SK-N-SH (cell line): ENCODE measurements at regions not wholly inside any gene's neighbourhood (a gene's known extent, or its start where the extent isn't known, plus 50 kb on each side); places are given as distances from the start of the nearest gene placed in this dataset.

Experiments
- CTCF ChIA-PET: fragments of 300-600, 350-600 bp; formaldehyde crosslinking; extraction: SDS; loops from one replicate; lab custom pipeline; 2021; lab: Yijun Ruan, JAX
- POLR2A ChIA-PET: fragments of 350-600 bp; sonication (Branson Sonifier 250); formaldehyde crosslinking; extraction: SDS; loops from one replicate; lab custom pipeline; 2020; ENCODE audit warnings: antibody characterized with exemption, inconsistent platforms; lab: Yijun Ruan, JAX
- DNase-seq: peaks from one replicate; pipeline ENCODE4 v3.0.0; 2012
- H2AFZ ChIP-seq: fragments of 200-600 bp; sonication (generic); 2 replicates; pipeline ENCODE4 v1.8.1; 2016; ENCODE audit warnings: antibody characterized with exemption, mild to moderate bottlenecking, low read depth
- H3F3A ChIP-seq: fragments of 200-600 bp; sonication (generic); replicated peaks from 2 replicates; pipeline ENCODE3; 2016; ENCODE audit warnings: antibody characterized with exemption, mild to moderate bottlenecking; ENCODE audit not compliant: insufficient read depth
- H3K27ac ChIP-seq, 2 experiments: fragments of 200-500 bp in 1 of 2; fragments of 200-600 bp in 1 of 2; sonication (Bioruptor generic) in 1 of 2; sonication (generic), shearing (Covaris generic) in 1 of 2; 2 replicates each; pipeline versions ENCODE4 v1.5.1 to v1.6.1; 2014 to 2016; ENCODE audit warnings: low read depth in 2 of 2, inconsistent platforms in 1 of 2, low read length in 1 of 2, mild to moderate bottlenecking in 1 of 2, mixed read lengths in 1 of 2
- H3K27me3 ChIP-seq: fragments of 200-600 bp; sonication (generic), shearing (Covaris generic); 2 replicates; pipeline ENCODE4 v1.6.1; 2016; ENCODE audit warnings: mixed run types; ENCODE audit not compliant: insufficient read depth
- H3K36me3 ChIP-seq, 2 experiments: fragments of 200-500 bp in 1 of 2; fragments of 200-600 bp in 1 of 2; sonication (Bioruptor generic) in 1 of 2; sonication (generic) in 1 of 2; replicated peaks in 1 of 2; 2 replicates each; pipeline versions ENCODE3 to v1.5.1; 2014 to 2016; ENCODE audit warnings: low read length in 1 of 2, mild to moderate bottlenecking in 1 of 2; ENCODE audit not compliant: insufficient read depth in 2 of 2, control insufficient read depth in 1 of 2
- H3K4me1 ChIP-seq, 2 experiments: fragments of 200-500 bp in 1 of 2; fragments of 200-600 bp in 1 of 2; sonication (Bioruptor generic) in 1 of 2; sonication (generic), shearing (Covaris generic) in 1 of 2; 2 replicates each; pipeline versions ENCODE4 v1.5.1 to v1.6.1; 2014 to 2016; ENCODE audit warnings: low read depth in 1 of 2, low read length in 1 of 2, mixed run types in 1 of 2; ENCODE audit not compliant: insufficient read depth in 2 of 2, control insufficient read depth in 1 of 2
- H3K4me2 ChIP-seq: fragments of 200-600 bp; sonication (generic), shearing (Covaris generic); 2 replicates; pipeline ENCODE4 v1.6.1; 2017; ENCODE audit warnings: mixed run types
- H3K4me3 ChIP-seq, 2 experiments: fragments of 200-500 bp in 1 of 2; fragments of 200-600 bp in 1 of 2; sonication (Bioruptor generic) in 1 of 2; sonication (generic), shearing (Covaris generic) in 1 of 2; 2 replicates each; pipeline versions ENCODE4 v1.5.1 to v1.8.1; 2014 to 2016; ENCODE audit warnings: low read depth in 2 of 2, inconsistent platforms in 1 of 2, low read length in 1 of 2, mild to moderate bottlenecking in 1 of 2, mixed read lengths in 1 of 2, moderate library complexity in 1 of 2
- H3K79me2 ChIP-seq: fragments of 200-600 bp; sonication (generic); 2 replicates; pipeline ENCODE4 v1.8.1; 2017; ENCODE audit warnings: mild to moderate bottlenecking; ENCODE audit not compliant: insufficient read depth
- H3K9ac ChIP-seq: fragments of 200-600 bp; sonication (generic); 2 replicates; pipeline ENCODE4 v1.6.1; 2017; ENCODE audit warnings: mixed run types
- H3K9me2 ChIP-seq: fragments of 200-600 bp; sonication (generic); 2 replicates; pipeline ENCODE4 v1.6.1; 2017; ENCODE audit warnings: mixed run types
- H3K9me3 ChIP-seq: fragments of 200-600 bp; sonication (generic); 2 replicates; pipeline ENCODE4 v1.6.1; 2017; ENCODE audit warnings: mixed run types, mild to moderate bottlenecking, moderate library complexity
- H4K20me1 ChIP-seq: fragments of 200-600 bp; sonication (generic); 2 replicates; pipeline ENCODE4 v1.6.1; 2017; ENCODE audit warnings: mild to moderate bottlenecking, mixed run types; ENCODE audit not compliant: insufficient read depth
- CHD2 ChIP-seq: fragments of 150-350 bp; IDR thresholded peaks from 2 replicates; pipeline ENCODE4 v1.6.1; 2018; ENCODE audit warnings: low read length; ENCODE audit not compliant: partially characterized antibody
- ELF1 ChIP-seq: IDR thresholded peaks from 2 replicates; pipeline ENCODE4 v1.4.0; 2012
- EZH2phosphoT487 ChIP-seq: fragments of 200-600 bp; sonication (generic); IDR thresholded peaks from 2 replicates; pipeline ENCODE4 v1.6.1; 2017; ENCODE audit warnings: low read depth, mixed run types, mild to moderate bottlenecking, antibody characterized with exemption, moderate library complexity, borderline replicate concordance
- GATA2 ChIP-seq: sonication (generic); formaldehyde crosslinking; IDR thresholded peaks from 2 replicates; pipeline ENCODE4 v1.5.0; 2020; ENCODE audit warnings: mild to moderate bottlenecking, missing genetic modification reagents
- JUND ChIP-seq: IDR thresholded peaks from 2 replicates; pipeline ENCODE4 v1.4.0; 2012
- MXI1 ChIP-seq: IDR thresholded peaks from 2 replicates; pipeline ENCODE4 v1.6.1; 2012; ENCODE audit warnings: mild to moderate bottlenecking, low read depth, low read length, improper control_type of control experiment
- NRF1 ChIP-seq: IDR thresholded peaks from 2 replicates; pipeline ENCODE4 v1.6.1; 2012; ENCODE audit warnings: low read depth, mild to moderate bottlenecking, low read length
- RCOR1 ChIP-seq: fragments of 150-350 bp; IDR thresholded peaks from 2 replicates; pipeline ENCODE4 v1.6.1; 2017; ENCODE audit warnings: antibody characterized with exemption, low read length
- RXRA ChIP-seq: IDR thresholded peaks from 2 replicates; pipeline ENCODE4 v1.4.0; 2012; ENCODE audit warnings: low read depth, mild to moderate bottlenecking, borderline replicate concordance
- TAF1 ChIP-seq: IDR thresholded peaks from 2 replicates; pipeline ENCODE4 v1.6.1; 2012; ENCODE audit warnings: low read depth, mild to moderate bottlenecking, low read length, moderate library complexity, borderline replicate concordance
- TCF12 ChIP-seq: IDR thresholded peaks from 2 replicates; pipeline ENCODE4 v1.4.0; 2012
- TEAD4 ChIP-seq: IDR thresholded peaks from 2 replicates; pipeline ENCODE4 v1.4.0; 2012; ENCODE audit warnings: mild to moderate bottlenecking, borderline replicate concordance; ENCODE audit not compliant: insufficient read depth
- TF ChIP-seq, protein P1 (sequence below): fragments of 150-350 bp; IDR thresholded peaks from 2 replicates; pipeline ENCODE4 v1.6.1; 2016; ENCODE audit warnings: mild to moderate bottlenecking, low read depth, low read length
- TF ChIP-seq, protein P2 (sequence below): IDR thresholded peaks from 2 replicates; pipeline ENCODE4 v1.6.1; 2012; ENCODE audit warnings: mild to moderate bottlenecking, low read depth, low read length, moderate library complexity
- TF ChIP-seq, protein P3 (sequence below): IDR thresholded peaks from 2 replicates; pipeline ENCODE4 v1.4.0; 2012; ENCODE audit warnings: low read depth, borderline replicate concordance
- TF ChIP-seq, protein P4 (sequence below): IDR thresholded peaks from 2 replicates; pipeline ENCODE4 v1.4.0; 2012; ENCODE audit warnings: low read depth, borderline replicate concordance

DNA sequence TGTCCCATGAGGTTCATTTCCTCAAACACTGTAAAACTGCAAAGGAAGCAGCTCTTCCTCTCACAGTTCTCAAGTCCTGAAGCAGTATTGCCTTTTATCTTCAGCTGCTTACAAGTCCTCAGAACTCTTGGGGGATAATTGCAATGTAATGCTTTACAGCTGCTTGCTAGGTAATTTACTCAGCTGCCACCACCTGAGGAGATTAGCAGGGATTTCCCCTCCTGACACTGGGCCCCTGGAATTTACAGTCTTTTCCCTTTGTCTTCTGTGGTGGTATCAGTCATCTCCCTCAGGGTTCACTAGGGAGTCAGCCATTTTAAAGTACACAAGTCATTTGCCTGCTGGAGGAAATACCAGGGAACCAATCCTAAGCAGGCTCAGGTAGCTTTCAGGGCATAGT is 754.3 kb upstream of the GRAMD2B start:
- Histone ChIP-seq H3K27me3 (no peaks in the 10 kb centered on the region), H3F3A (no peaks in the 10 kb centered on the region), H2AFZ (no peak overlapping the region), H3K36me3 (no peaks in the 10 kb centered on the region), H3K9me3 (no peaks in the 10 kb centered on the region), H4K20me1 (no peaks in the 10 kb centered on the region), H3K79me2 (no peaks in the 10 kb centered on the region), H3K9me2 (no peaks in the 10 kb centered on the region), H3K4me1 (no peaks in the 10 kb centered on the region), H3K4me3 (no peak overlapping the region), H3K27ac (no peak overlapping the region), H3K4me2 (no peak overlapping the region), H3K9ac (no peak overlapping the region)
- ChIA-PET POLR2A (no interaction called here), CTCF (no interaction called here)
- no peak for DNase-seq
- TF ChIP-seq, protein P1, sequence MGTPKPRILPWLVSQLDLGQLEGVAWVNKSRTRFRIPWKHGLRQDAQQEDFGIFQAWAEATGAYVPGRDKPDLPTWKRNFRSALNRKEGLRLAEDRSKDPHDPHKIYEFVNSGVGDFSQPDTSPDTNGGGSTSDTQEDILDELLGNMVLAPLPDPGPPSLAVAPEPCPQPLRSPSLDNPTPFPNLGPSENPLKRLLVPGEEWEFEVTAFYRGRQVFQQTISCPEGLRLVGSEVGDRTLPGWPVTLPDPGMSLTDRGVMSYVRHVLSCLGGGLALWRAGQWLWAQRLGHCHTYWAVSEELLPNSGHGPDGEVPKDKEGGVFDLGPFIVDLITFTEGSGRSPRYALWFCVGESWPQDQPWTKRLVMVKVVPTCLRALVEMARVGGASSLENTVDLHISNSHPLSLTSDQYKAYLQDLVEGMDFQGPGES, result no peak
- TF ChIP-seq MXI1 (no peak), GATA2 (CRISPR knock-in tag) (no peak), TEAD4 (no peak), ELF1 (no peak), RXRA (no peak), NRF1 (no peak), TAF1 (no peak), JUND (no peak), RCOR1 (no peak), EZH2phosphoT487 (no peak), CHD2 (no peak), TCF12 (no peak)
- TF ChIP-seq, protein P2, sequence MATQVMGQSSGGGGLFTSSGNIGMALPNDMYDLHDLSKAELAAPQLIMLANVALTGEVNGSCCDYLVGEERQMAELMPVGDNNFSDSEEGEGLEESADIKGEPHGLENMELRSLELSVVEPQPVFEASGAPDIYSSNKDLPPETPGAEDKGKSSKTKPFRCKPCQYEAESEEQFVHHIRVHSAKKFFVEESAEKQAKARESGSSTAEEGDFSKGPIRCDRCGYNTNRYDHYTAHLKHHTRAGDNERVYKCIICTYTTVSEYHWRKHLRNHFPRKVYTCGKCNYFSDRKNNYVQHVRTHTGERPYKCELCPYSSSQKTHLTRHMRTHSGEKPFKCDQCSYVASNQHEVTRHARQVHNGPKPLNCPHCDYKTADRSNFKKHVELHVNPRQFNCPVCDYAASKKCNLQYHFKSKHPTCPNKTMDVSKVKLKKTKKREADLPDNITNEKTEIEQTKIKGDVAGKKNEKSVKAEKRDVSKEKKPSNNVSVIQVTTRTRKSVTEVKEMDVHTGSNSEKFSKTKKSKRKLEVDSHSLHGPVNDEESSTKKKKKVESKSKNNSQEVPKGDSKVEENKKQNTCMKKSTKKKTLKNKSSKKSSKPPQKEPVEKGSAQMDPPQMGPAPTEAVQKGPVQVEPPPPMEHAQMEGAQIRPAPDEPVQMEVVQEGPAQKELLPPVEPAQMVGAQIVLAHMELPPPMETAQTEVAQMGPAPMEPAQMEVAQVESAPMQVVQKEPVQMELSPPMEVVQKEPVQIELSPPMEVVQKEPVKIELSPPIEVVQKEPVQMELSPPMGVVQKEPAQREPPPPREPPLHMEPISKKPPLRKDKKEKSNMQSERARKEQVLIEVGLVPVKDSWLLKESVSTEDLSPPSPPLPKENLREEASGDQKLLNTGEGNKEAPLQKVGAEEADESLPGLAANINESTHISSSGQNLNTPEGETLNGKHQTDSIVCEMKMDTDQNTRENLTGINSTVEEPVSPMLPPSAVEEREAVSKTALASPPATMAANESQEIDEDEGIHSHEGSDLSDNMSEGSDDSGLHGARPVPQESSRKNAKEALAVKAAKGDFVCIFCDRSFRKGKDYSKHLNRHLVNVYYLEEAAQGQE, result no peak
- TF ChIP-seq, protein P3, sequence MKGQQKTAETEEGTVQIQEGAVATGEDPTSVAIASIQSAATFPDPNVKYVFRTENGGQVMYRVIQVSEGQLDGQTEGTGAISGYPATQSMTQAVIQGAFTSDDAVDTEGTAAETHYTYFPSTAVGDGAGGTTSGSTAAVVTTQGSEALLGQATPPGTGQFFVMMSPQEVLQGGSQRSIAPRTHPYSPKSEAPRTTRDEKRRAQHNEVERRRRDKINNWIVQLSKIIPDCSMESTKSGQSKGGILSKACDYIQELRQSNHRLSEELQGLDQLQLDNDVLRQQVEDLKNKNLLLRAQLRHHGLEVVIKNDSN, result no peak
- TF ChIP-seq, protein P4, sequence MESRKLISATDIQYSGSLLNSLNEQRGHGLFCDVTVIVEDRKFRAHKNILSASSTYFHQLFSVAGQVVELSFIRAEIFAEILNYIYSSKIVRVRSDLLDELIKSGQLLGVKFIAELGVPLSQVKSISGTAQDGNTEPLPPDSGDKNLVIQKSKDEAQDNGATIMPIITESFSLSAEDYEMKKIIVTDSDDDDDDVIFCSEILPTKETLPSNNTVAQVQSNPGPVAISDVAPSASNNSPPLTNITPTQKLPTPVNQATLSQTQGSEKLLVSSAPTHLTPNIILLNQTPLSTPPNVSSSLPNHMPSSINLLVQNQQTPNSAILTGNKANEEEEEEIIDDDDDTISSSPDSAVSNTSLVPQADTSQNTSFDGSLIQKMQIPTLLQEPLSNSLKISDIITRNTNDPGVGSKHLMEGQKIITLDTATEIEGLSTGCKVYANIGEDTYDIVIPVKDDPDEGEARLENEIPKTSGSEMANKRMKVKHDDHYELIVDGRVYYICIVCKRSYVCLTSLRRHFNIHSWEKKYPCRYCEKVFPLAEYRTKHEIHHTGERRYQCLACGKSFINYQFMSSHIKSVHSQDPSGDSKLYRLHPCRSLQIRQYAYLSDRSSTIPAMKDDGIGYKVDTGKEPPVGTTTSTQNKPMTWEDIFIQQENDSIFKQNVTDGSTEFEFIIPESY, result no peak
